GM19035 (cell line): ENCODE measurements at regions not wholly inside any gene's neighbourhood (a gene's known extent, or its start where the extent isn't known, plus 50 kb on each side); places are given as distances from the start of the nearest gene placed in this dataset.
"Not testable (repeated sequence)": the region's sequence is repeated elsewhere in the genome, so short reads cannot be mapped to it uniquely, and the experiment has no call there.

ENCODE experiments used
- ATAC-seq: cut with Tn5 transposase; IDR thresholded peaks from one replicate; pipeline ENCODE4 v1.9.1; 2021; ENCODE audit not compliant: unreplicated experiment

DNA sequence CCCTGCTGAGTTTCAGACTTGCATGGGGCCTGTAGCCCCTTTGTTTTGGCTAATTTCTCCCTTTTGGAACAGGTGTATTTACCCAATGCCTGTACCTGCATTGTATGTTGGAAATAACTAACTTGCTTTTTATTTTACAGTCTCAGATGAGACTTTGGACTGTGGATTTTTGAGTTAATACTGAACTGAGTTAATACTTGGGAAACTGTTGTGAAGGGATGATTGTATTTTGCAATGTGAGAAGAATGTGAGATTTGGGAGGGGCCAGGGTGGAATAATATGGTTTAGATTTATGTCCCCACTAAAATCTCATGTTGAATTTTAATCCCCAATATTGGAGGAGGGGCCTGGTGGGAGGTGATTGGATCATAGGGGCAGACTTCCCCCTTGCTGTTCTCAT lies 99.1 kb upstream of the IRAK1BP1 start:
- ATAC-seq, result no peak

GRCh38 chr6:78770765-78771164 lies 96.6 kb upstream of the IRAK1BP1 start:
- no peak for ATAC-seq

DNA sequence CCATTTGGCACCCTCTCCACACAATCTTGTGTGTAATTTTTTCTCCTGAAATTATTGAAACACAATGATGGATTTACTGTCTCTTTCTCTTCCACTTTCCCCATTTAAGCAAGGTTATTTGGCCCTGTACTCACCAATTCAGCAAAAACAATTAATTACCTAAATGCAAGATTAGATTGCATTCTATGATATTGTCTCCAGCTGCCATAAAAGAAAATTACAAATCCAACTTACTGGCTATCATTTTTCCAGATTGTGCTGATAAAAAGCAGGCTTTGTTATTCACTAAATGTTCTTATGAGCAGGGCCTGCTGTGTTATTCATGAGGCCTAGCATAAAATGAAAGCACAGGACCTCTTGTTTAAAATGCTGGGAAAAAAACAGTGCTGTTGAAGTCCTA lies 95.8 kb upstream of the IRAK1BP1 start:
- ATAC-seq, result no peak

DNA sequence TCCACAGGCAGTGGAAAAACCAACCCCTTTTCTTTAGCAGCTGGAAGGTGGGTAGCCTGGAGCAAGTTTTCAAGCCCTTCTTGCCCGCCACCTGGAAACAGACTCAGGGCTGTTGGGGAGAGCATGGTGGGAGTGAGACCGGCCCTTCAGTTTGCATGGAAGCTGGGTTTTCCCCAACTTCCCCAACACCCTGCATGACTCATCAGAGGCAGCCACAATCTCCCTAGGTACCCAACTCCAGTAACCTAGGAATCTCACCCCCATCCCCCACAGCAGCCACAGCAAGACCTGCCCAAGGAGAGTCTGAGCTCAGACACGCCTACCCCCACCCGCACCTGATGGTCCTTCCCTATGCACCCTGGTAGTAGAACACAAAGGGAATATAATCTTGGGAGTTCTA lies 86.3 kb upstream of the IRAK1BP1 start:
- no peak for ATAC-seq

DNA sequence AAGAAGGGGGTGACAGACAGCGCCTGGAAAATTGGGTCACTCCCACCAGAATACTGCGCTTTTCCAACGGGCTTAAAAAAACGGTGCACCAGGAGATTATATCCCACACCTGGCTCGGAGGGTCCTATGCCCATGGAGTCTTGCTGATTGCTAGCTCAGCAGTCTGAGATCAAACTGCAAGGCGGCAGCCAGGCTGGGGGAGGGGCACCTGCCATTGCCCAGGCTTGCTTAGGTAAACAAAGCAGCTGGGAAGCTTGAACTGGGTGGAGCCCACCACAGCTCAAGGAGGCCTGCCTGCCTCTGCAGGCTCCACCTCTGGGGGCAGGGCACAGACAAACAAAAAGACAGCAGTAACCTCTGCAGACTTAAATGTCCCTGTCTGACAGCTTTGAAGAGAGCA lies 84.0 kb upstream of the IRAK1BP1 start:
- not testable (repeated sequence) for ATAC-seq

DNA sequence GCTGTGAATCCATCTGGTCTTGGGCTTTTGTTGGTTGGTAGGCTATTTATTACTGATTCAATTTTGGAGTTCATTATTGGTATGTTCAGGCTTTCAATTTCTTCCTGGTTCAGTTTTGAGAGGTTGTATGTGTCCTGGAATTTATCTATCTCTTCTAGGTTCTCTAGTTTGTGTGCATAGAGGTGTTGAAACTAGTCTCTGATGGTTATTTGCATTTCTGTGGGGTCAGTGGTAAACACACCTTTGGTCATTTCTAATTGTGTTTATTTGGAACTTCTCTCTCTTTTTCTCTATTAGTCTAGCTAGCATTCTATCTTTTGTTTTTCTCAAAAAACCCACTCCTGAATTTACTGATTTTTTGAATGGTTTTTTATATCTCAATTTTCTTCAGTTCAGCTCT lies 70.1 kb upstream of the IRAK1BP1 start:
- no peak for ATAC-seq

DNA sequence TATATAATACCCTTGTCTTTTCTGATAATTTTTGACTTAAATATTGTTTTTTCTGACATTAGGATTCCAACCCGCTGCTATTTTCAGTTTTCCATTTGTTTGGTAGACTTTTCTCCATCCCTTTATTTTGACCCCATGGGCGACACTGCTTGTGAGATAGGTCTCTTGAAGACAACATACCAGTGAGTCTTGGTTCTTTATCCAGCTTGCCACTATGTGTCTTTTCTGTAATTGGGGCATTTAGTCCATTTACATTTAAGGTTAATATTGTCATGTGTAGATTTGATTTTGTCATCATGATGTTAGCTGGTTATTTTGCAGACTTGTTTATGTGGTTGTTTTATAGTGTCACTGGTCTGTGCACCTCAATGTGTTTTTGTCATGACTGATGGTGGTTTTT lies 67.7 kb upstream of the IRAK1BP1 start:
- ATAC-seq, result no peak

GRCh38 chr6:78806792-78807191 lies 60.6 kb upstream of the IRAK1BP1 start:
- ATAC-seq, result not testable (repeated sequence)

DNA sequence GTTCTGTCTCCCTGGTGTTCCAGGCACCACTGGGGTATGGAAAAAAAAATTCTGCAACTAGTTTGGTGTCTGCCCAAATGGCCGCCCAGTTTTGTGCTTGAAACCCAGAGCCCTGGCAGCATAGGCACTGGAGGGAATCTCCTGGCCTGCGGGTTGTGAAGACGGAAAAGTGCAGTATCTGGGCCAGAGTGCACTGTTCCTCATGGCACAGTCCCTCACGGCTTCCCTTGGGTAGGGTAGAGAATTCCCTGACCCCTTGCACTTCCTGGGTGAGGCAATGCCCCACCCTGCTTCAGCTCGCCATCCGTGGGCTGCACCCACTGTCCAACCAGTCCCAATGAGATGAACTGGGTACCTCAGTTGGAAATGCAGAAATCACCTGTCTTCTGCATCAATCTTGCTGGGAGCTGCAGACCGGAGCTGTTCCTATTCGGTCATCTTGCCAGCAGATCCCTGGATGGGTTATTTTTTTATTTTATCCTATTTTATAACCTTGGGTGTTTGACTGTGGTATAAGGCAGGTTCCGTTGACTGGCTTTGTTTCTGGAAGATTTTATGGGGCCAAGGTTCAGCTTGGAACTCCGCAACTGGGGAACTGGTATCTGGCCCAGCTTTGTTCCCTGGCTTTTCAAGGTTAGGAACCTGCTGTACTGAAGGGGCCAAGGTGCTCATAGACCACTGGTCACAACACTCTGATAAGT lies 59.5 kb upstream of the IRAK1BP1 start:
- ATAC-seq, result not testable (repeated sequence)

DNA sequence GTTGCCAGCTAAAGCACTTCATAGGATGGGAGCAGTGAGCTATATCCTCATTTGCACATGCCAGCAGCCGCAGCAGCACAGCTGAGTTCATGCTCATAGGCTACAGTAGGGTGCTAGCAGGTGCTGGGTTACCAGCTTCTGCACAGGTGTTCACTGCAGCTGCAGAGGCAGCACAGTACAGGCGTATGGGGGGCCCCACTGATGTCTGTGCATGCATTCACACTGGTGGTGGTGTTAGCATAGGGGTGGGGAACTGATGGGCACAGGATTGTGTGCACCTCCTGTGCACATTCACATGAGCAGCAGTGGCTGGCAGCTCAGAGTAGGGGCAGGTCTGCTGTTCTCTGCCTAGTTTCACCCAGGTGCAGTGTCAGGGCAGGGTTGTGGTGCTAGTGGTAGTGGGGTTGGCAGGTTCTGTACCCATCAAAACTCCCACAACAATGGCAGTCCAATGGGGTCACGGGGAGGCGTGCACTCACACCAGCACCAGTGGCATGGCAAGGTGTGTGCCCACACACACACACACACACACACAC lies 58.9 kb upstream of the IRAK1BP1 start:
- ATAC-seq, result no peak

- ATAC-seq, result no peak
Measured at GRCh38 chr6:78808933-78809332, 58.4 kb upstream of the IRAK1BP1 start.

DNA sequence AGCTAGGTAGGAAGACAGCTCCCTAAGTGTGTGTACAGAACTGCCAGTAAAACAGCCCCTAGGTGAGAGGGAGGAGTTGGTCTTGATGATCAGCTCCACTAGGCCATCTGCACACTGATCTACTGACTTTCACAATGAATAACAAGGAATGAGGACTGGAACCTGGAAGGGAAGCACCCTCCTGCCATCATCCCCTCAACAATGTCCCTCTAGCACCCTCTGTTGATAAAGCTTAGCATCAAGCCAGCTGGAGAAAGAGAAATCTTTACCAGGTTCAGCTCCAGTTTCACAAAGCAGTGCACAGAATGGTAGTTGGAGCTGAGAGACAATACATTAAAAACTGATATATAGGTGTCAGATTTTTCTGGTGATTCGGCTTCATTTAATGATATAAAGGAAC lies 57.2 kb upstream of the IRAK1BP1 start:
- ATAC-seq, result no peak

- ATAC-seq, result no peak
Measured at GRCh38 chr6:78810698-78811097, 56.7 kb upstream of the IRAK1BP1 start.
